T-helper 17 cell (primary cell): ENCODE measurements at regions not wholly inside any gene's neighbourhood (a gene's known extent, or its start where the extent isn't known, plus 50 kb on each side); places are given as distances from the start of the nearest gene placed in this dataset.
"Not testable (repeated sequence)": the region's sequence is repeated elsewhere in the genome, so short reads cannot be mapped to it uniquely, and the experiment has no call there.

Experiments used
- ATAC-seq: fragments of 150-1000 bp; cut with Tn5 transposase; 2 replicates; pipeline ENCODE4 v1.10.0; 2021; ENCODE audit warnings: mild to moderate bottlenecking, moderate library complexity
- DNase-seq, 3 donors: peaks; one replicate each; pipeline versions ENCODE4 v3.0.0 to v3.0.0-alpha.2; 2020 to 2021
- H3K9me3 ChIP-seq: one replicate; pipeline ENCODE4 v1.7.0; 2013; ENCODE audit warnings: low read length, mild to moderate bottlenecking; ENCODE audit not compliant: control insufficient read depth, poor library complexity, severe bottlenecking
- H3K27ac Mint-ChIP-seq: one replicate; pipeline ENCODE4 v1.8.0; 2022; ENCODE audit warnings: mild to moderate bottlenecking, moderate library complexity, mixed read lengths
- H3K27me3 Mint-ChIP-seq: one replicate; pipeline ENCODE4 v1.8.0; 2022; ENCODE audit warnings: mixed read lengths
- H3K36me3 Mint-ChIP-seq: one replicate; pipeline ENCODE4 v1.8.0; 2022; ENCODE audit warnings: low read depth, mixed read lengths
- H3K4me1 Mint-ChIP-seq: one replicate; pipeline ENCODE4 v1.8.0; 2022; ENCODE audit warnings: mild to moderate bottlenecking, mixed read lengths
- H3K4me3 Mint-ChIP-seq: one replicate; pipeline ENCODE4 v1.8.0; 2022; ENCODE audit warnings: mild to moderate bottlenecking, moderate library complexity, mixed read lengths

- H3K27ac Mint-ChIP-seq: no peak overlapping the region
- DNase-seq: no peak
- ATAC-seq: no peak
- no peaks in the 10 kb centered on the region for H3K9me3 ChIP-seq
- H3K4me3 Mint-ChIP-seq: no peak overlapping the region
- no peaks in the 10 kb centered on the region for H3K4me1 Mint-ChIP-seq
- peaks cover 3% of the 10 kb centered on the region for H3K36me3 Mint-ChIP-seq
- H3K27me3 Mint-ChIP-seq: no peaks in the 10 kb centered on the region
Measured at GRCh38 chr7:136105191-136105590, 128.0 kb upstream of the MTPN start.

GRCh38 chr7:136104269-136104603 is 127.1 kb upstream of the MTPN start:
- Mint-ChIP-seq H3K4me1 (no peaks in the 10 kb centered on the region), H3K27ac (no peak overlapping the region), H3K4me3 (no peak overlapping the region), H3K36me3 (peaks cover 3% of the 10 kb centered on the region), H3K27me3 (no peaks in the 10 kb centered on the region)
- no peak for ATAC-seq
- H3K9me3 ChIP-seq: no peaks in the 10 kb centered on the region
- DNase-seq: no peak

DNA sequence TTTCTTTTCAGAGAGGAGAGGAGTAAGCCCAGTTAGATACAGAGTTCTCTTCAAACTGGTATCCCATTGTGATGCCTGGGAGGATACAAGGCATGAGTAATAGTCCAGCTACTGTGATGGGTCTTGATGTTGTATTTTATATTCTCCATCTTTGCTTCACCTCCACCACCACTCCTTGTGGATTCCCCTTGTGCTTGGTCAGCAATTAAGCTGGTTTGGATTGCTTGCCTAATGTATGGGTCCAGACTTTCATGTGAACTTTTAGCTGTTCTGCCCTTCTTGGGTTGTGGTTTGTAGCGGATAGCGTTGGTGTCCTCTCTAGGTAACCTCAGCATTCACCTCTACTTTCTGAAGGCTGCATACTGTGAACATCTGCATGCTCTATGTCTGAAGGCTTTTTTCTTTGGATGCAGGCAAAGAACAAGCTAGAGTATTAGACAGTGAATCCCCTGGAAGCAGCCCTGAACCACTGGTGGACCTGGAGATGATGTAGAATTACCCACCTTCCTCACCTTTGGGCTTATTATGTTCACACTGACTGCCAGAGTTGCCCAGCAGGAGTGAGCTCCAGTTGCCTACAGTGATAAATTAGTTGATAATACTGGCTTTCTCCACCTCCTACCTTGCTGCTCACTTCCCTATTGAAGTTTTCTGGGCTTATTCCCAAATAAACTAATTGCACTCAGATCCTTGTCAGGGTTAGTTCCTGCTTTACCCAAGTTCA is 126.5 kb upstream of the MTPN start:
- H3K4me1 Mint-ChIP-seq: no peaks in the 10 kb centered on the region
- H3K9me3 ChIP-seq: no peaks in the 10 kb centered on the region
- peaks cover 3% of the 10 kb centered on the region for H3K36me3 Mint-ChIP-seq
- DNase-seq (no peak), ATAC-seq (no peak)
- no peak overlapping the region for H3K4me3 Mint-ChIP-seq
- no peak overlapping the region for H3K27ac Mint-ChIP-seq
- no peaks in the 10 kb centered on the region for H3K27me3 Mint-ChIP-seq

DNA sequence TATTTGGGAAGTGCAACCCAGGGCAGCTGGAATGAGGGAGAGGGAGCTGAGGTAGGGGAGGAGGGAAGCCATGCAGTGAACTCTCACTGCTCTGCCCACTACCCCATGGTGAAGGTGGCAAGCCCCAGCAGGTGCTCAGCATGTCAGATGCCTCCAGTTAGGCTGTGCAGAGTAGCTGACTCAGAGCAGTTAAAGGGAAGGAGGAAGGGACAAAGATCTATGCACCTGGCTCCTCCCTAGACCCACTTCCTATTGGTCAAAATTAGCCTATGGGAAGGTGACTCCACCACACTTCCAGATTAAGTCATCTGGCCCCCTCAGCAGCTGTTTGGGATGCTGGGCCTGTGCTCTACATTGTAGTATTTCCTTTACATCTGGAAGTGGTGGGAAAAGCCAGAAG is 125.7 kb upstream of the MTPN start:
- DNase-seq (no peak), ATAC-seq (no peak)
- no peaks in the 10 kb centered on the region for H3K9me3 ChIP-seq
- Mint-ChIP-seq H3K36me3 (peaks cover 3% of the 10 kb centered on the region), H3K4me1 (no peaks in the 10 kb centered on the region), H3K27ac (no peak overlapping the region), H3K27me3 (no peaks in the 10 kb centered on the region), H3K4me3 (no peak overlapping the region)

DNA sequence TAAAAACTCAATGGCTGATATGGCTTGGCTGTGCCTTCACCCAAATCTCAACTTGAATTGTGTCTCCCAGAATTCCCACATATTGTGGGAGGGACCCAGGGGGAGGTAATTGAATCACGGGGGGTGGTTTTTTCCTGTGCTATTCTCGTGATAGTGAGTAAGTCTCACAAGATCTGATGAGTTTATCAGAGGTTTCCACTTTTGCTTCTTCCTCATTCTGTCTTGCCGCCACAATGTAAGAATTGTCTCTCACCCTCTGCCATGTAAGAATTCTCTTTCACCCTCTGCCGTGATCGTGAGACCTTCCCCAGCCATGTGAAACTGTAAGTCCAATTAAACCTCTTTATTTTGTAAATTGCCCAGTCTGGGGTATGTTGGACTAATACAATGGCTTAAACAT is 115.6 kb upstream of the MTPN start:
- not testable (repeated sequence) for DNase-seq, H3K9me3 ChIP-seq, H3K36me3 Mint-ChIP-seq, H3K27me3 Mint-ChIP-seq, H3K4me1 Mint-ChIP-seq, ATAC-seq, H3K4me3 Mint-ChIP-seq, H3K27ac Mint-ChIP-seq

DNA sequence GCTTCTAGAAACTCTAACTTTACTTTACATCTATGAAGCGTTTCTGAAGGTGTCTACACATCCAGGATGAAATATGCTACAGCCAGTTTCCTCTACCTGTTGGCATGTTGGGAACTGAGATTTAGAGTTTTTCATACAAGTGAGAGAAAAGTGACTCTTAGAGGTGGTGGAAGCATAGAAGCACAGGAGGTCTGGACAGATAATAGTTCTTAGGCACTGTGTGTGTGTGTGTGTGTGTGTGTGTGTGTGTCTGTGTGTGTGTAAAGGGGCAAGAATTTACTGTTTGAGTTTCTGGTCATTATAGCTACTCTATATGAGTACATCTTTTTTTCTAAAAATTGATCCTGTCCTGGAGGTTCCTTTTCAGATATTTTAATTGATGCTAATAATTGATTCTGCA is 110.7 kb upstream of the MTPN start:
- Mint-ChIP-seq H3K4me3 (no peak overlapping the region), H3K4me1 (peaks cover 9% of the 10 kb centered on the region)
- ATAC-seq: no peak

GRCh38 chr7:136086712-136087111 is 109.6 kb upstream of the MTPN start:
- Mint-ChIP-seq H3K27ac (peak overlapping the region; percentile 37), H3K4me3 (peak overlapping the region; percentile 59), H3K36me3 (peaks cover 6% of the 10 kb centered on the region), H3K4me1 (peaks cover 12% of the 10 kb centered on the region), H3K27me3 (no peaks in the 10 kb centered on the region)
- no peak for DNase-seq
- H3K9me3 ChIP-seq: no peaks in the 10 kb centered on the region
- peak; percentile 98 for ATAC-seq

More for the DNA sequence above, 110.7 kb upstream of the MTPN start:
- peaks cover 6% of the 10 kb centered on the region for H3K36me3 Mint-ChIP-seq
- H3K27me3 Mint-ChIP-seq: no peaks in the 10 kb centered on the region
- H3K27ac Mint-ChIP-seq: no peak overlapping the region
- DNase-seq: no peak
- H3K9me3 ChIP-seq: no peaks in the 10 kb centered on the region

DNA sequence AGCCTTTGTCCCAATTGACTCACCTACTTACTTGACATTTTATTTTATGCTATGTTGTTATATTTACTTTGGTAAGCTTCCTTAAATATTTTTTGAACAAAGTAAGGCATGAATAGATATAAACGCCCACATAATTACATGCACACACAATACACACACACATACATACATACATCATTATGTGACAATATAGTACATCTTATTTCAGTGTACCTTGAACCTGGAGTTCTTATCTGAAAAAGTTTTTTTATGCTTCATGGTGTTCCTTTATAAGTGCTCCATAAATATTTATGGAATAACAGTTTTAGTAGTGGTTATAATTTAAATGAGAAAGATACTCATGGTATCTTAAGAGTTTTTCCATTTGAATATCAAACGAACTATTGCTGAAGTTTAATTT is 102.8 kb upstream of the MTPN start:
- ATAC-seq (no peak), DNase-seq (no peak)
- H3K36me3 Mint-ChIP-seq: peaks cover 4% of the 10 kb centered on the region
- H3K4me3 Mint-ChIP-seq: no peak overlapping the region
- H3K9me3 ChIP-seq: no peaks in the 10 kb centered on the region
- H3K27ac Mint-ChIP-seq: no peak overlapping the region
- H3K4me1 Mint-ChIP-seq: peaks cover 6% of the 10 kb centered on the region
- H3K27me3 Mint-ChIP-seq: no peaks in the 10 kb centered on the region

- no peaks in the 10 kb centered on the region for H3K9me3 ChIP-seq
- Mint-ChIP-seq H3K27me3 (no peaks in the 10 kb centered on the region), H3K4me3 (no peak overlapping the region), H3K27ac (no peak overlapping the region), H3K4me1 (peaks cover 6% of the 10 kb centered on the region), H3K36me3 (peaks cover 4% of the 10 kb centered on the region)
- DNase-seq (no peak), ATAC-seq (no peak)
Measured at GRCh38 chr7:136079478-136079892, 102.3 kb upstream of the MTPN start.

GRCh38 chr7:136079066-136079465 is 101.9 kb upstream of the MTPN start:
- no peaks in the 10 kb centered on the region for H3K27me3 Mint-ChIP-seq
- H3K4me3 Mint-ChIP-seq: no peak overlapping the region
- no peak for DNase-seq
- peaks cover 4% of the 10 kb centered on the region for H3K36me3 Mint-ChIP-seq
- ATAC-seq: no peak
- no peak overlapping the region for H3K27ac Mint-ChIP-seq
- no peaks in the 10 kb centered on the region for H3K9me3 ChIP-seq
- peaks cover 6% of the 10 kb centered on the region for H3K4me1 Mint-ChIP-seq

DNA sequence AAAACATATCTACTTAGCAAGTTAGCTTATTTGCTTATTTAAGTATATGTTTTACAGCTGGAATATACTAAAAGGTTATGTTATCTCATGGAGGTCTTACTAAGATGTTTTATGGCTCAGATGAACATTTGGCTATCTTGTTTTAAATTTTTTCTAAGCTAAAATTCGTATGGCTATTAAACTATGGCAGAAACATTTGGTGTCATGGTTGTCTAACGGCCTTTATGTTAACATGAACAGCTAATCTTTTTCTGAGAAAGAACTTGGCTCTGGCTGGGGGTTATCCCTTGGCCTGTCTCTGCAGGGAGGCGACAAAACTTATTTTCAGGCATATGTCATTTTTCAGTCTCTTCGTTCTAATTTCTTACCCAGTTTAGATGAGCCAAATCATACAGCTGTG is 101.5 kb upstream of the MTPN start:
- no peak for DNase-seq
- peaks cover 4% of the 10 kb centered on the region for H3K36me3 Mint-ChIP-seq
- no peaks in the 10 kb centered on the region for H3K27me3 Mint-ChIP-seq
- H3K9me3 ChIP-seq: no peaks in the 10 kb centered on the region
- peaks cover 6% of the 10 kb centered on the region for H3K4me1 Mint-ChIP-seq
- no peak overlapping the region for H3K27ac Mint-ChIP-seq
- no peak for ATAC-seq
- no peak overlapping the region for H3K4me3 Mint-ChIP-seq

DNA sequence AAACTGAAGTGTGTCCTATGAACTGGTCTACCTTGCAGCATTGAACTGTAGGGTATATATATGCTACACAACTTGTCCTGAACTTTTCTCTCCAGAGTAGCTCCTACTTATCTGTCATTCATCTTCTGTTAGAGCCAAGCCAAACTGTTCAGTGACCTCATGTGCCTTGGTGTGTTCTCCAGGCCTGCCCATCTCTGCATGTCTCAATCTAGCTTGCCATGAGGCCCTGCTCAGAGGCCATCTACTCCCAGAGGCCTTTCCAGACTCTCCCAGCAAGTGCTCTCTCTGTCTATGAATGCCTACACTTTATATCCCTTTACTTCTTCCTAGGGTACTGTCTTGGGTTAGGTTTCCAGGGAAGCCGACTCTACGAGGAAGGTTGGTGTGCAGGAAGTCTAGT is 99.8 kb upstream of the MTPN start:
- Mint-ChIP-seq H3K36me3 (peaks cover 6% of the 10 kb centered on the region), H3K4me1 (no peaks in the 10 kb centered on the region), H3K27ac (peak overlapping the region; percentile 45), H3K4me3 (no peak overlapping the region), H3K27me3 (no peaks in the 10 kb centered on the region)
- H3K9me3 ChIP-seq: no peaks in the 10 kb centered on the region
- ATAC-seq: no peak
- DNase-seq: no peak

DNA sequence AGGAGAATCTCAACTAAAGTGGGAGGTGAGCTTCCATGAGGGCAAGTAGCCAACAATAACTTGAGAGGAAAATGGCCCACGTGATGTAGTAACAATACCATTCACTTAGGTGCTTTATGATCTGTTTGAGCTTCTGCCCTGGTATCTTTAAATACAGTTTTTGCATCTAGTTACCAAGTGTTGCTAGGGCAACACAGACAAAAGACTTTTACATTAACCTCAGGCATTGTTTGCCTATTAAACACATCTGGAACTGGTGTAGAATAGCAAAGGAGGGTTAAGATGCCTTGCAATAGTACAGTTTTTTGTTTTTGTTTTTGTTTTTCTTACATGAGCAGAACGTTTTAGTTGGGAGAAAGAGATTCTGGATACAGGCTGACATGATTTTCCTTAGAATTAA is 97.7 kb upstream of the MTPN start:
- H3K4me3 Mint-ChIP-seq: no peak overlapping the region
- peaks cover 6% of the 10 kb centered on the region for H3K36me3 Mint-ChIP-seq
- no peak overlapping the region for H3K27ac Mint-ChIP-seq
- no peaks in the 10 kb centered on the region for H3K4me1 Mint-ChIP-seq
- DNase-seq (no peak), ATAC-seq (no peak)
- H3K9me3 ChIP-seq: no peaks in the 10 kb centered on the region
- no peaks in the 10 kb centered on the region for H3K27me3 Mint-ChIP-seq

- no peak for DNase-seq
- no peak for ATAC-seq
- Mint-ChIP-seq H3K4me1 (peaks cover 3% of the 10 kb centered on the region), H3K27me3 (no peaks in the 10 kb centered on the region), H3K4me3 (no peak overlapping the region), H3K27ac (no peak overlapping the region), H3K36me3 (peaks cover 6% of the 10 kb centered on the region)
- H3K9me3 ChIP-seq: no peaks in the 10 kb centered on the region
Measured at GRCh38 chr7:136072447-136072846, 95.3 kb upstream of the MTPN start.
